ENCODE measurements at regions not wholly inside any gene's neighbourhood (a gene's known extent, or its start where the extent isn't known, plus 50 kb on each side); places are given as distances from the start of the nearest gene placed in this dataset.
"Not testable (repeated sequence)": the region's sequence is repeated elsewhere in the genome, so short reads cannot be mapped to it uniquely, and the experiment has no call there.

DNA sequence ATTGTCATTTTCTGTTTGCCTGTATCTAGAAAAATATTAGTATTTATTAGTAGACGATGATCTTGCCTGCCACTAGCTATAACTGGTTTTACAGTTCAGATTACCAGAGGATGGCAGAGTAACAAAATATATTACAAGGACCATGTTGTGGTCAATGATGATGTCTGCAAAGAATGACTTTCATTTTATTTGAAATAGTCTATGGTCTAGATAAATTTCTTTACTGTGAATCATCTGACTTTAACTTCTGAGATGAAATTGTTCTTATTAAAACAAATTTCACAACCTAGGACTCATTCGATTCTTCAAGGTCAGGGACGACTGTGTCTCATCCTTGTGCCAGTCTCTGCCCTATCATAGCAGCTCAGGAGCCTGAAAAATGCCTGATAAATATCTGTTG, 637.8 kb upstream of the KLF12 start:
- no peak for DNase-seq

DNA sequence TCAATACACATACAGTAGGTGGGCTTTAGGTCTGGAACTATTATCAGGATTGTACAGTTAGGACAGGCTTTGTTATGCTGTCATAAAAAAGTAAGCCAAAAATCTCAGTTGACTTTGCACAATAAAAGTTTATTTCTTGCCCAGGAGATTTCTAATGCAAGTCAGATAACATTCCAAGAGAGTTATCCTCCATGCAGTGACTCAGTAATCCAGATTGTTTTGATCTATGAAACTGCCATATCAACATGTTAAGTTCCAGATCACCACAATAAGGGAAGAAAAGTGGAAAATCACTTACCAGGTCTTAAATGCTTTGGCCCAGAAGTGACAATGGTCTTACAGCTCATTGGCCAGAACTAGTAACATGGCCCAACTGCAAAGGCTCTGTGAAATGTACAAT, 636.2 kb upstream of the KLF12 start:
- DNase-seq = no peak

DNA sequence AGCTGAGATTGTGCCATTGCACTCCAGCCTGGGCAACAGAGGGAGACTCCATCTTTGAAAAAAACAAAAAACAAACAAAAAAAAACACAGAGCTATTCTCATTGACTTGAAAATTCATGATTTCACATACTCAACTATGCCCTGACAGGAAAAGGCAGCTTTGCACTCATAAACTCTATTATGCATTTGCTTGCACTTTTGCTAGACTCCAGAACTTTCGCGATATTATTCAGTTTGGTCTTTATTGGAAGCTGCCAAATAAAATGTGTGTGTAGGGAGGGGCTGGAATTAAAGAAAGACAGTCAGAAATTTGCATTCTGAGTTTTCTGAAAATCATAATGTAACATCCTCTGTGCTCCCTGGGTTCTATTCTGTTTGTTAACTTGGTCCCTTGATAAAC, 635.1 kb upstream of the KLF12 start:
- no peak for DNase-seq

GRCh38 chr13:74768521-74769085, 634.4 kb upstream of the KLF12 start:
- no peak for DNase-seq

DNA sequence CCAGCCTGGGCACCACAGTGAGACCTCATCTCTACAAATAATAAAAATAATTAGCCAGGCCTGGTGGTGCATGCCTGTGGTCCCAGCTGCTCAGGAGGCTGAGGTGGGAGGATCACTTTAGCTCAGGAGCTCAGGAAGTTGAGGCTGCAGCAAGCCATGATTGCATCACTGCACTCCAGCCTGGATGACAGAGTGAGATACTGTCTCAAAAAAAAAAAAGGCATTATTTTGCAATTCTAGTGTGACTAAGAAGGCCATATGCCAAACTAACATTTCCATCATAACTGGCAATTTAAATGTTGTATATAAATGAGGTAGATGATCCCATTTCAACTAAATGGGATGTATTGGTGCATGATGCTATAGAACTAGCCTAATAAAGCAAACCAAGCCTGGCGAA, 632.8 kb upstream of the KLF12 start:
- no peak for DNase-seq

GRCh38 chr13:74765955-74766354, 631.8 kb upstream of the KLF12 start:
- no peak for DNase-seq

DNA sequence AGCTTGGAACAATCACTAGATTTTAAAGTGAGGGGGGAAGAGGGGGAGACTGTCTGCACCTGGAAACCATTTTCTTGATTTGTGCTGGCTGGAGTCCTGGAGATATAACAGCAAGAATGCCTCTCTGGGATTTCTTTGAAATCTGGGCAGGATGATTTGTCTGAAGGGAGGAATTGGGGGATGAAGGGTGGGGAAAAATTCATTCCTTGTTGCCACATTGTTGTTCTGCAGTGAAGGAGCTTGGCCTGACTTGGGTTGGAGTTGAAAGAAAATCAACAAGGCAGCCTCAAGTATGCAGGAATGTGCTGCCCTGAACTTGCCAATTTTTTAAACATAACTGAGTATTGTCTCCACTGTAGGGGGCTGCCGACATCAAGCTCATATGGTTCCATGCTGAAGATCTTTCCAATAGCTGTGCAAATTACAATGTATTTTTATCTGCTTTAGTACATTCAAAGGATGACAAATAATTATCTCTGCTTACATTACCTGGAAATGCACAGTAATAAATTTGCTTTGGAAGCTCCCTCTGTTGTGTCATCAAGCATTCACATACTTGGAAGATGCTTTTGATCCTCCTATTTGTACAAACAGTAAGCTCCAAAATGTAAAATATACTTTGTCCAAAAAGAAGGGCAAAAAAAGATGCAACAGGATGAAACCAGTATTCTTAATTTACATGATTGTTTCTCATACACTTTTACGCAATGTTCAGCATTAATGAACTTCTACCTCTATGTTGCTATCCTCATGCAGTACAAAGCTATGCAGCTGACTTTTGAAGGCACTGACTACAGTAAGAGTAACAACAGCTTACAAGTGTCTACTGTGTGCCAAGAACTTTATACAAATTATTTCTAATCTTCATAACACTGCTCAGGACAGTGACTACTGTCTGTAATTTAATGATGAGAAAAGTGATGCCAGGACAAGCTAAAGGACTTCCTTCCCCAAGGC, 627.9 kb upstream of the KLF12 start:
- DNase-seq = no peak

- DNase-seq = no peak
Observed at GRCh38 chr13:74758188-74758587, 624.0 kb upstream of the KLF12 start.

DNA sequence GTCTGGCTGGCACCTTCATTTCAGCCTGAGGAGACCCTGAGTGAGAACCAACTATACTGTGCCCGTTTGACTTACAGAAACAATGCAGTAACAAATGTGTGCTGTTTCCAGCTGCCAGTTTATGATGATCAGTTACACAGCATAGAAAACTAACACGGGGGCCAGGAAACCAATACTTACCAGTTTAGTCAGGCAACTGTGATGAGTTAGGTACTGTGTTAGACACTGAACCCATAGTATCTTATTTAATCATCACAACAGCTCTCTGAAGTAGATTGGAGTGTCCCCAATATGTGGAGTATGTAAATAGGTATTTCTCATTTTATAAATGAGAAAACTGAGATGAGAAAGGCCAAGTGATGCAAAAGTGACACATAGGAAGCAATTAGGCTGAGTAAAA, 620.9 kb upstream of the KLF12 start:
- no peak for DNase-seq

- DNase-seq = no peak
Observed at GRCh38 chr13:74751739-74752138, 617.5 kb upstream of the KLF12 start.

GRCh38 chr13:74747186-74747955, 613.2 kb upstream of the KLF12 start:
- DNase-seq = no peak

GRCh38 chr13:74743992-74744391, 609.8 kb upstream of the KLF12 start:
- DNase-seq = no peak

- DNase-seq = no peak
Observed at GRCh38 chr13:74741732-74742131, 607.5 kb upstream of the KLF12 start.

DNA sequence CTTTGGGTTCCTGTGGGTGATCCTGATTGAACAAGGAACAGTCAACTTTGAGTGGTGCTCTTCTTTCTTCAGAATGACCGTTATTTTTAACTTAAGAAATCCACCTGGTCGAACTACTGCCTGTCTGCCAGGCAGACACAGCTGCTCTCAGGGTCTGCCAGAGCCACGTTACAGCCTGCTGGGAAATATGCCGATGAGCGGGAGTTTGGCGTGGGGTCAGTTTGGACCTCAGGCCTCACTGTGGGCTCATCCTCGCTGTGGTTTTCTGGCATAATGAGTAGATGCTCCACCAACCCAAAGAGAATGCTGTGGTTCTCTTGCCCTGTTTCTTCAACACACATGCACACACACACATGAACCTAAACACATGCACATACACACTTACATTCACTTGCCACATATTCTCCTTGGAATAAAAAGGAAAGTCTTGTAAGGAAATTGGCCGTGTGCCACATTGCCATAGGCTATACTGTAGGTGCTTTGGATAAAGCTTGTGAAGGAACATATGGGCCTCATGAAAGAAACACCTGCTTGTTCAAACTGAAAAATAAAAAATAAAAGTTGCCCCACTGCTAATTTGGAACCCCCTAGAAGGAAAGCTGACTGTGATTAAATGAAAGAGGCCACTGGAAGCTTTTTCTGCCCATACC, 598.7 kb upstream of the KLF12 start:
- DNase-seq = no peak

DNA sequence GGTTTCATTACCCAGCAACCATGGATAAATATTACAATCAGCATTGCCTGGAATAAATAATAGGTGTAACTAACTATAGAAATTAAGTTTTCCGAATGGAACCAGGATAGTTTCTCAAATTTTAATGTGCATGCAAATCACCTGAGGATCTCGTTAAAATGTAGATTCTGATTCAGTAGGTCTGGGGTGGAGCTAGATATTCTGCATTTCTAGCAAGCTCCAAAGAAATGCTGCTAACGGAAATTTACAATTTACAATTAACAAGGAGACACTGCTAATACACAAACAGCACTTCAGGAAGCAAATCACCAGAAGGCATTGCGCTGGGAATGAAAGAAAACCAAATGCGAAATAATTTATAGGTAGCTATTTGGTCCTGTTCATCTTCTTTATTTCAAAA, 597.5 kb upstream of the KLF12 start:
- no peak for DNase-seq

GRCh38 chr13:74730556-74731331, 596.5 kb upstream of the KLF12 start:
- DNase-seq = no peak

DNA sequence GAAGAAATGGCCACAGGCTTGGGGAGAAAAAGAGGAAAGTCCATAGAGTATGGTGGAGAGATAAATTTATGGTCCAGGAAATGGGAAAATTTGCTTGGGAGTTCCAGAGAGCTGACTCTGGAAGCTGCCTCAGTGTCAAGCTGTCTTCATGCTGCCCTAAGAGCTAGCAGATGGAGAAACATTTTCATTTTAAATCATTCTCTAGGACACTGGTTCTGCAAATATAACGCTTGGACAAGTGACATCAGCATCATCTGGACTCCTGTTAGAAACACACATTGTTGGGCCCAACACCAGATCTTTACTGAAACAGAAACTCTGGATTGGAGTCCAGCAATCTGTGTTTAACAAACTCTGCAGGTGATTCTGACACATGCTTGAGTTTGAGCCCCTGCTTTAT, 592.0 kb upstream of the KLF12 start:
- no peak for DNase-seq

DNA sequence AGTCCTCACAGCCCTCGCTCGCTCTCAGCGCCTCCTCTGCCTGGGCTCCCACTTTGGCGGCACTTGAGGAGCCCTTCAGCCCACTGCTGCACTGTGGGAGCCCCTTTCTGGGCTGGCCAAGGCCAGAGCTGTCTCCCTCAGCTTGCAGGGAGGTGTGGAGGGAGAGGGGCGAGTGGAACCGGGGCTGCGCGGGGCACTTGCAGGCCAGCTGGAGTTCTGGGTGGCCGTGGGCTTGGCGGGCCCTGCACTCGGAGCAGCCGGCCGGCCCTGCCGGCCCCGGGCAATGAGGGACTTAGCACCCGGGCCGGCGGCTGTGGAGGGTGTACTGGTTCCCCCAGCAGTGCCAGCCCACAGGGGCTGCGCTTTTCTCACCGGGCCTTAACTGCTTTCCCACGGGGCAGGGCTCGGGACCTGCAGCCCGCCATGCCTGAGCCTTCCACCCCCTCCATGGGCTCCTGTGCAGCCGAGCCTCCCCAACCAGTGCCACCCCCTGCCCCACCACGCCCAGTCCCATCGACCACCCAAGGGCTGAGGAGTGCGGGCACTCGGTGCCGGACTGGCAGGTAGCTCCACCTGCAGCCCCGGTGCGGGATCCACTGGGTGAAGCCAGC, 584.1 kb upstream of the KLF12 start:
- DNase-seq = not testable (repeated sequence)

GRCh38 chr13:74715718-74716117, 581.5 kb upstream of the KLF12 start:
- no peak for DNase-seq

DNA sequence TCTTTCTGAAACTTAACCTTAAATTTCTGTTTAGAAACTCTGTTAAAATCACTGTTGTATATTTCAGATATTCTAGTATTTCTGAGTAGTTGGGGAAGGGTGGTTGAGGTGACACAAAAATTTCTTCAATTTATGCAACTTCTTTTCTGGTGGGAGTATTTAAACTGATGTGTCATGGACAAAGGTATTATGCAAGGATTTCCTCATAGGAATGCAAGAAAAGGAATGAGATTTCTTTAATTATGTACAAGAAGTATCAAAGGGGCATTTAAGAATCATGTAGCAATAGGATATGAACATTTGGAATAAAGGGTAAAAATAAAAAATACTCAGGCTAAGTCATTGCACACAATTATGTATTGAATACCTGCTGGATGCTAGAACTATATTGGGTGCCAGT, 575.8 kb upstream of the KLF12 start:
- DNase-seq = no peak

- no peak for DNase-seq
Observed at GRCh38 chr13:74709226-74709625, 575.0 kb upstream of the KLF12 start.

- no peak for DNase-seq
Observed at GRCh38 chr13:74708629-74709028, 574.4 kb upstream of the KLF12 start.
